Naive thymus-derived CD4-positive, alpha-beta T cell (primary cell): ENCODE measurements at regions not wholly inside any gene's neighbourhood (a gene's known extent, or its start where the extent isn't known, plus 50 kb on each side); places are given as distances from the start of the nearest gene placed in this dataset.
"Not testable (repeated sequence)": the region's sequence is repeated elsewhere in the genome, so short reads cannot be mapped to it uniquely, and the experiment has no call there.

Experiments
- ATAC-seq: fragments of 150-1000 bp; cut with Tn5 transposase; 2 replicates; pipeline ENCODE4 v1.10.0; 2021; ENCODE audit warnings: mild to moderate bottlenecking, moderate library complexity
- CTCF ChIA-PET: fragments of 350-600 bp; sonication (Branson Sonifier 250); formaldehyde crosslinking; loops from one replicate; lab custom pipeline; 2021; ENCODE audit warnings: antibody characterized with exemption; lab: Charles Lee
- POLR2A ChIA-PET: fragments of 350-600 bp; sonication (Branson Sonifier 250); formaldehyde crosslinking; loops from one replicate; lab custom pipeline; 2021; ENCODE audit warnings: antibody characterized with exemption, inconsistent platforms; lab: Charles Lee
- DNase-seq, 9 donors: peaks; one replicate each; pipeline versions ENCODE4 v3.0.0 to v3.0.0-alpha.2; 2020 to 2022; ENCODE audit warnings: mixed read lengths in 1 of 9
- H3K27ac ChIP-seq: one replicate; pipeline ENCODE4 v1.7.0; 2013; ENCODE audit warnings: mild to moderate bottlenecking, low read depth, low read length, moderate library complexity
- H3K27me3 ChIP-seq, 2 donors: one replicate each; pipeline ENCODE4 v1.7.0; 2013; ENCODE audit warnings: low read length in 2 of 2, mild to moderate bottlenecking in 2 of 2, moderate library complexity in 2 of 2; ENCODE audit not compliant: control insufficient read depth in 2 of 2, insufficient read depth in 2 of 2
- H3K36me3 ChIP-seq, 3 experiments: 1 replicate in 2 of 3; 2 replicates in 1 of 3; pipeline ENCODE4 v1.7.0; 2013; ENCODE audit warnings: low read length in 3 of 3, mild to moderate bottlenecking in 3 of 3, moderate library complexity in 1 of 3; ENCODE audit not compliant: insufficient read depth in 3 of 3, control insufficient read depth in 2 of 3
- H3K4me1 ChIP-seq, 2 donors: one replicate each; pipeline ENCODE4 v1.7.0; 2013; ENCODE audit warnings: low read length in 2 of 2, mild to moderate bottlenecking in 2 of 2, moderate library complexity in 1 of 2; ENCODE audit not compliant: control insufficient read depth in 2 of 2, insufficient read depth in 2 of 2
- H3K4me3 ChIP-seq: 2 replicates; pipeline ENCODE4 v1.7.0; 2013; ENCODE audit warnings: mild to moderate bottlenecking, low read length
- H3K9me3 ChIP-seq, 3 experiments: 1 replicate in 2 of 3; 2 replicates in 1 of 3; pipeline ENCODE4 v1.7.0; 2013; ENCODE audit warnings: low read length in 3 of 3; ENCODE audit not compliant: control insufficient read depth in 2 of 3
- H3K27ac Mint-ChIP-seq, 9 donors: one replicate each; pipeline ENCODE4 v1.8.0; 2020 to 2022; ENCODE audit warnings: mixed read lengths in 9 of 9, mild to moderate bottlenecking in 8 of 9, moderate library complexity in 5 of 9, inconsistent platforms in 2 of 9
- H3K27me3 Mint-ChIP-seq, 5 donors: one replicate each; pipeline ENCODE4 v1.8.0; 2021 to 2022; ENCODE audit warnings: mixed read lengths in 5 of 5, mild to moderate bottlenecking in 1 of 5
- H3K36me3 Mint-ChIP-seq, 5 donors: one replicate each; pipeline ENCODE4 v1.8.0; 2020 to 2022; ENCODE audit warnings: mixed read lengths in 5 of 5, mild to moderate bottlenecking in 3 of 5, inconsistent platforms in 1 of 5
- H3K4me1 Mint-ChIP-seq, 7 donors: one replicate each; pipeline ENCODE4 v1.8.0; 2020 to 2022; ENCODE audit warnings: mixed read lengths in 7 of 7, mild to moderate bottlenecking in 3 of 7, inconsistent platforms in 1 of 7
- H3K4me3 Mint-ChIP-seq, 10 donors: one replicate each; pipeline ENCODE4 v1.8.0; 2020 to 2022; ENCODE audit warnings: mild to moderate bottlenecking in 10 of 10, mixed read lengths in 10 of 10, moderate library complexity in 6 of 10, inconsistent platforms in 2 of 10
- H3K9me3 Mint-ChIP-seq, 11 donors: one replicate each; pipeline ENCODE4 v1.8.0; 2020 to 2022; ENCODE audit warnings: mixed read lengths in 11 of 11, mild to moderate bottlenecking in 4 of 11, inconsistent platforms in 1 of 11, moderate library complexity in 1 of 11
- intact Hi-C, 2 donors: fragments of 100-400 bp; cut with micrococcal nuclease; formaldehyde crosslinking; loops; one replicate each; pipeline ENCODE4 v1.15.1; 2023

GRCh38 chrX:35351212-35351611 is 408.6 kb downstream of the FAM47B start:
- Histone ChIP-seq H3K36me3 (no peaks in the 10 kb centered on the region), H3K4me1 (no peaks in the 10 kb centered on the region), H3K27ac (no peak overlapping the region), H3K4me3 (no peak overlapping the region), H3K9me3 (no peaks in the 10 kb centered on the region), H3K27me3 (no peaks in the 10 kb centered on the region)
- Mint-ChIP-seq H3K4me1 (no peaks in the 10 kb centered on the region), H3K27me3 (no peaks in the 10 kb centered on the region), H3K9me3 (peaks cover 0 to 16% (median 3%) of the 10 kb centered on the region in 11 donors), H3K4me3 (no peak overlapping the region), H3K36me3 (no peaks in the 10 kb centered on the region), H3K27ac (no peak overlapping the region)
- intact Hi-C loops: no loop called here
- DNase-seq: no peak
- no peak for ATAC-seq
- ChIA-PET CTCF (no interaction called here), POLR2A (no interaction called here)

GRCh38 chrX:35351795-35352483 is 409.3 kb downstream of the FAM47B start:
- DNase-seq: no peak
- Mint-ChIP-seq H3K4me1 (no peaks in the 10 kb centered on the region), H3K36me3 (no peaks in the 10 kb centered on the region), H3K4me3 (no peak overlapping the region), H3K27me3 (no peaks in the 10 kb centered on the region), H3K9me3 (peaks cover 0 to 18% (median 2%) of the 10 kb centered on the region in 11 donors), H3K27ac (no peak overlapping the region)
- ChIA-PET CTCF (no interaction called here), POLR2A (no interaction called here)
- intact Hi-C loops: no loop called here
- H3K27ac ChIP-seq: no peak overlapping the region
- ATAC-seq: no peak
- H3K9me3 ChIP-seq: no peaks in the 10 kb centered on the region
- no peaks in the 10 kb centered on the region for H3K4me1 ChIP-seq
- no peaks in the 10 kb centered on the region for H3K36me3 ChIP-seq
- H3K27me3 ChIP-seq: no peaks in the 10 kb centered on the region
- H3K4me3 ChIP-seq: no peak overlapping the region

- no peaks in the 10 kb centered on the region for H3K36me3 Mint-ChIP-seq
- no peaks in the 10 kb centered on the region for H3K27me3 ChIP-seq
- H3K9me3 Mint-ChIP-seq: peaks cover 0 to 18% (median 3%) of the 10 kb centered on the region in 11 donors
- H3K4me3 Mint-ChIP-seq: no peak overlapping the region
- H3K4me3 ChIP-seq: no peak overlapping the region
- H3K27me3 Mint-ChIP-seq: no peaks in the 10 kb centered on the region
- H3K27ac Mint-ChIP-seq: no peak overlapping the region
- no peaks in the 10 kb centered on the region for H3K4me1 Mint-ChIP-seq
- no peak overlapping the region for H3K27ac ChIP-seq
- no peaks in the 10 kb centered on the region for H3K9me3 ChIP-seq
- DNase-seq: no peak
- no peaks in the 10 kb centered on the region for H3K36me3 ChIP-seq
- intact Hi-C loops: no loop called here
- POLR2A ChIA-PET: no interaction called here
- CTCF ChIA-PET: no interaction called here
- no peaks in the 10 kb centered on the region for H3K4me1 ChIP-seq
- no peak for ATAC-seq
Observed at GRCh38 chrX:35357656-35358055, 415.1 kb downstream of the FAM47B start.

GRCh38 chrX:35362866-35363265 is 420.3 kb downstream of the FAM47B start:
- Histone ChIP-seq H3K4me1 (no peaks in the 10 kb centered on the region), H3K36me3 (no peaks in the 10 kb centered on the region), H3K9me3 (no peaks in the 10 kb centered on the region), H3K27ac (no peak overlapping the region), H3K4me3 (no peak overlapping the region), H3K27me3 (no peaks in the 10 kb centered on the region)
- Mint-ChIP-seq H3K27ac (no peak overlapping the region), H3K27me3 (no peaks in the 10 kb centered on the region), H3K36me3 (no peaks in the 10 kb centered on the region), H3K4me1 (no peaks in the 10 kb centered on the region), H3K4me3 (no peak overlapping the region), H3K9me3 (peaks cover 0 to 9% (median 0%) of the 10 kb centered on the region in 11 donors)
- ChIA-PET POLR2A (no interaction called here), CTCF (no interaction called here)
- DNase-seq (no peak), ATAC-seq (no peak)
- intact Hi-C loops: no loop called here

GRCh38 chrX:35374116-35374515 is 424.0 kb upstream of the MAGEB16 start:
- H3K27ac ChIP-seq: no peak overlapping the region
- H3K27ac Mint-ChIP-seq: no peak overlapping the region
- ATAC-seq: no peak
- H3K4me3 Mint-ChIP-seq: no peak overlapping the region
- no peak for DNase-seq
- H3K27me3 Mint-ChIP-seq: no peaks in the 10 kb centered on the region
- H3K4me1 ChIP-seq: no peaks in the 10 kb centered on the region
- CTCF ChIA-PET: no interaction called here
- peaks cover 0 to 4% (median 0%) of the 10 kb centered on the region in 11 donors for H3K9me3 Mint-ChIP-seq
- H3K36me3 Mint-ChIP-seq: no peaks in the 10 kb centered on the region
- H3K9me3 ChIP-seq: no peaks in the 10 kb centered on the region
- intact Hi-C loops: no loop called here
- H3K4me1 Mint-ChIP-seq: no peaks in the 10 kb centered on the region
- H3K27me3 ChIP-seq: no peaks in the 10 kb centered on the region
- no peaks in the 10 kb centered on the region for H3K36me3 ChIP-seq
- POLR2A ChIA-PET: no interaction called here
- H3K4me3 ChIP-seq: no peak overlapping the region

GRCh38 chrX:35380808-35381700 is 417.1 kb upstream of the MAGEB16 start:
- Mint-ChIP-seq H3K9me3 (peaks cover 0 to 4% (median 0%) of the 10 kb centered on the region in 11 donors), H3K4me1 (no peaks in the 10 kb centered on the region), H3K27ac (no peak overlapping the region), H3K4me3 (no peak overlapping the region), H3K27me3 (no peaks in the 10 kb centered on the region), H3K36me3 (no peaks in the 10 kb centered on the region)
- DNase-seq (no peak), ATAC-seq (no peak)
- ChIA-PET POLR2A (no interaction called here), CTCF (no interaction called here)
- no peak overlapping the region for H3K27ac ChIP-seq
- H3K9me3 ChIP-seq: no peaks in the 10 kb centered on the region
- no peaks in the 10 kb centered on the region for H3K27me3 ChIP-seq
- H3K36me3 ChIP-seq: no peaks in the 10 kb centered on the region
- intact Hi-C loops: no loop called here
- no peaks in the 10 kb centered on the region for H3K4me1 ChIP-seq
- no peak overlapping the region for H3K4me3 ChIP-seq

- H3K4me3 ChIP-seq, H3K9me3 Mint-ChIP-seq, H3K4me3 Mint-ChIP-seq, H3K4me1 Mint-ChIP-seq, H3K36me3 Mint-ChIP-seq, H3K36me3 ChIP-seq, H3K27me3 ChIP-seq, H3K9me3 ChIP-seq, H3K27me3 Mint-ChIP-seq, DNase-seq, POLR2A ChIA-PET, H3K27ac ChIP-seq, CTCF ChIA-PET, ATAC-seq, intact Hi-C loops, H3K4me1 ChIP-seq, H3K27ac Mint-ChIP-seq: not testable (repeated sequence)
Observed at GRCh38 chrX:35381709-35382108, 416.4 kb upstream of the MAGEB16 start.
